ENCODE measurements at regions not wholly inside any gene's neighbourhood (a gene's known extent, or its start where the extent isn't known, plus 50 kb on each side); places are given as distances from the start of the nearest gene placed in this dataset.
A peak's percentile ranks its signal among the peaks of the same experiment; 100 is the strongest.

GRCh38 chr6:51490101-51490500, 597.3 kb downstream of the PKHD1 start:
- Histone ChIP-seq H3K27ac (ENCODE audit: low read depth in 2 of 2, low read length in 2 of 2) (no peak overlapping the region), H3K4me1 (ENCODE audit: control insufficient read depth in 2 of 3, insufficient read depth in 2 of 3, low read depth in 1 of 3, low read length in 3 of 3) (peaks cover 0 to 4% (median 4%) of the 10 kb centered on the region in 3 donors), H3K4me3 (ENCODE audit: low read length in 3 of 3) (no peak overlapping the region), H3K27me3 (ENCODE audit: control insufficient read depth, insufficient read depth, low read length) (no peaks in the 10 kb centered on the region), H3K9me3 (ENCODE audit: control insufficient read depth in 2 of 3, insufficient read depth in 1 of 3, low read length in 3 of 3) (no peaks in the 10 kb centered on the region), H3K9ac (ENCODE audit: low read length in 3 of 3) (no peak overlapping the region), H3K36me3 (ENCODE audit: control insufficient read depth in 2 of 3, insufficient read depth in 3 of 3, low read length in 3 of 3) (no peaks in the 10 kb centered on the region)
- intact Hi-C loops (cut with DNase I), result no loop called here
- DNase-seq (no peak), FAIRE-seq (no peak)
- TF ChIP-seq CTCF (IDR thresholded peaks at IDR 0.05; ENCODE audit: borderline replicate concordance, extremely low read depth, insufficient read depth), result no peak

- FAIRE-seq, result no peak
- TF ChIP-seq CTCF (IDR thresholded peaks at IDR 0.05; ENCODE audit: borderline replicate concordance, extremely low read depth, insufficient read depth), result no peak
- Histone ChIP-seq H3K9me3 (ENCODE audit: control insufficient read depth in 2 of 3, insufficient read depth in 1 of 3, low read length in 3 of 3) (no peaks in the 10 kb centered on the region), H3K27me3 (ENCODE audit: control insufficient read depth, insufficient read depth, low read length) (no peaks in the 10 kb centered on the region), H3K4me1 (ENCODE audit: control insufficient read depth in 2 of 3, insufficient read depth in 2 of 3, low read depth in 1 of 3, low read length in 3 of 3) (peaks cover 0 to 4% (median 4%) of the 10 kb centered on the region in 3 donors), H3K9ac (ENCODE audit: low read length in 3 of 3) (no peak overlapping the region), H3K4me3 (ENCODE audit: low read length in 3 of 3) (no peak overlapping the region), H3K36me3 (ENCODE audit: control insufficient read depth in 2 of 3, insufficient read depth in 3 of 3, low read length in 3 of 3) (no peaks in the 10 kb centered on the region), H3K27ac (ENCODE audit: low read depth in 2 of 2, low read length in 2 of 2) (no peak overlapping the region)
- intact Hi-C loops (cut with DNase I), result no loop called here
- no peak for DNase-seq
These were observed 593.1 kb downstream of the PKHD1 start for GRCh38 chr6:51494342-51494741.

GRCh38 chr6:51495096-51495495, 592.3 kb downstream of the PKHD1 start:
- Histone ChIP-seq H3K9me3 (ENCODE audit: control insufficient read depth in 2 of 3, insufficient read depth in 1 of 3, low read length in 3 of 3) (no peaks in the 10 kb centered on the region), H3K4me1 (ENCODE audit: control insufficient read depth in 2 of 3, insufficient read depth in 2 of 3, low read depth in 1 of 3, low read length in 3 of 3) (peaks cover 0 to 4% (median 4%) of the 10 kb centered on the region in 3 donors), H3K4me3 (ENCODE audit: low read length in 3 of 3) (no peak overlapping the region), H3K36me3 (ENCODE audit: control insufficient read depth in 2 of 3, insufficient read depth in 3 of 3, low read length in 3 of 3) (no peaks in the 10 kb centered on the region), H3K27me3 (ENCODE audit: control insufficient read depth, insufficient read depth, low read length) (no peaks in the 10 kb centered on the region), H3K27ac (ENCODE audit: low read depth in 2 of 2, low read length in 2 of 2) (peak overlapping the region; percentile 2 to 7), H3K9ac (ENCODE audit: low read length in 3 of 3) (no peak overlapping the region)
- DNase-seq, result peak in 2 of 5 donors; percentile 16 to 21
- FAIRE-seq, result no peak
- TF ChIP-seq CTCF (IDR thresholded peaks at IDR 0.05; ENCODE audit: borderline replicate concordance, extremely low read depth, insufficient read depth), result no peak
- intact Hi-C loops (cut with DNase I), result no loop called here

Data from kidney (tissue), 13 donors.